Neuronal stem cell (in vitro differentiated cells): ENCODE measurements at regions not wholly inside any gene's neighbourhood (a gene's known extent, or its start where the extent isn't known, plus 50 kb on each side); places are given as distances from the start of the nearest gene placed in this dataset.

ENCODE experiments used
- DNase-seq: peaks from one replicate; pipeline ENCODE4 v3.0.0-alpha.2; 2013; ENCODE audit warnings: low spot score
- H2AFZ ChIP-seq: one replicate; pipeline ENCODE4 v1.6.1; 2013; ENCODE audit warnings: mild to moderate bottlenecking, low read length, inconsistent platforms
- H2AK5ac ChIP-seq: 2 replicates; pipeline ENCODE4 v1.6.1; 2013; ENCODE audit warnings: low read depth, mild to moderate bottlenecking, inconsistent platforms, low read length, moderate library complexity, mixed read lengths
- H2BK120ac ChIP-seq: 2 replicates; pipeline ENCODE4 v1.6.1; 2013; ENCODE audit warnings: low read depth, mild to moderate bottlenecking, inconsistent platforms, low read length, moderate library complexity, mixed read lengths
- H2BK12ac ChIP-seq: one replicate; pipeline ENCODE4 v1.6.1; 2013; ENCODE audit warnings: low read length, inconsistent platforms
- H2BK15ac ChIP-seq: 2 replicates; pipeline ENCODE4 v1.6.1; 2013; ENCODE audit warnings: mild to moderate bottlenecking, low read length, inconsistent platforms, mixed read lengths
- H2BK5ac ChIP-seq: one replicate; pipeline ENCODE4 v1.6.1; 2013; ENCODE audit warnings: inconsistent platforms, mild to moderate bottlenecking, low read length, moderate library complexity
- H3K14ac ChIP-seq: one replicate; pipeline ENCODE4 v1.6.1; 2013; ENCODE audit warnings: low read length, inconsistent platforms
- H3K18ac ChIP-seq: 2 replicates; pipeline ENCODE4 v1.6.1; 2013; ENCODE audit warnings: low read length, inconsistent platforms
- H3K23ac ChIP-seq: 2 replicates; pipeline ENCODE4 v1.6.1; 2013; ENCODE audit warnings: low read depth, mild to moderate bottlenecking, mixed read lengths, low read length, inconsistent platforms; ENCODE audit not compliant: poor library complexity
- H3K27ac ChIP-seq: replicated peaks from 3 replicates; pipeline ENCODE4 v1.5.1; 2013; ENCODE audit warnings: low read length, inconsistent platforms
- H3K27me3 ChIP-seq, 3 experiments: 2 replicates each; pipeline ENCODE4 v1.6.1; 2013; ENCODE audit warnings: low read length in 3 of 3, mild to moderate bottlenecking in 2 of 3, inconsistent platforms in 1 of 3, low read depth in 1 of 3, mixed read lengths in 1 of 3, moderate library complexity in 1 of 3; ENCODE audit not compliant: control insufficient read depth in 3 of 3, insufficient read depth in 3 of 3
- H3K36me3 ChIP-seq, 2 donors: replicated peaks in 1 of 2; 2 replicates each; pipeline ENCODE4 v1.6.1; 2013; ENCODE audit warnings: low read length in 2 of 2; ENCODE audit not compliant: control insufficient read depth in 2 of 2, insufficient read depth in 2 of 2
- H3K4ac ChIP-seq: 2 replicates; pipeline ENCODE4 v1.6.1; 2013; ENCODE audit warnings: inconsistent platforms, mild to moderate bottlenecking, low read length, moderate library complexity
- H3K4me1 ChIP-seq, 2 donors: 1 replicate in 1 of 2; 2 replicates in 1 of 2; pipeline ENCODE4 v1.6.1; 2013; ENCODE audit warnings: low read length in 2 of 2, low read depth in 1 of 2; ENCODE audit not compliant: control insufficient read depth in 2 of 2, insufficient read depth in 1 of 2
- H3K4me2 ChIP-seq: one replicate; pipeline ENCODE4 v1.6.1; 2013; ENCODE audit warnings: mild to moderate bottlenecking, low read length, inconsistent platforms; ENCODE audit not compliant: insufficient read depth, poor library complexity, severe bottlenecking
- H3K4me3 ChIP-seq, 2 donors: 2 replicates each; pipeline ENCODE4 v1.5.1; 2013; ENCODE audit warnings: low read length in 2 of 2, mild to moderate bottlenecking in 2 of 2, inconsistent platforms in 1 of 2, moderate library complexity in 1 of 2
- H3K79me1 ChIP-seq: one replicate; pipeline ENCODE4 v1.6.1; 2013; ENCODE audit warnings: low read depth, mild to moderate bottlenecking, inconsistent platforms, low read length, moderate library complexity
- H3K9ac ChIP-seq: one replicate; pipeline ENCODE4 v1.6.1; 2013; ENCODE audit warnings: mild to moderate bottlenecking, low read depth, low read length, inconsistent platforms; ENCODE audit not compliant: poor library complexity
- H3K9me3 ChIP-seq, 2 donors: replicated peaks in 1 of 2; 2 replicates each; pipeline versions ENCODE3 to v1.6.1; 2013; ENCODE audit warnings: low read length in 2 of 2, mild to moderate bottlenecking in 2 of 2, inconsistent platforms in 1 of 2, low read depth in 1 of 2, mixed read lengths in 1 of 2, moderate library complexity in 1 of 2; ENCODE audit not compliant: control insufficient read depth in 2 of 2, insufficient read depth in 1 of 2
- H4K8ac ChIP-seq: one replicate; pipeline ENCODE4 v1.6.1; 2013; ENCODE audit warnings: low read depth, mild to moderate bottlenecking, inconsistent platforms, low read length, moderate library complexity
- H4K91ac ChIP-seq: one replicate; pipeline ENCODE4 v1.6.1; 2013; ENCODE audit warnings: low read length, low read depth, mild to moderate bottlenecking, inconsistent platforms; ENCODE audit not compliant: poor library complexity
- WGBS, 2 donors: extraction: QIAGEN DNeasy Blood & Tissue Kit; methylation state at CpG; one replicate each; pipeline ENCODE4 v1.1.7; 2013; ENCODE audit warnings: missing lambda C conversion rate in 2 of 2, mixed read lengths in 1 of 2; ENCODE audit not compliant: insufficient read length in 2 of 2, insufficient replicate concordance in 1 of 2; ENCODE audit errors: extremely low coverage in 2 of 2; 5-methylcytosine and 5-hydroxymethylcytosine counted together

- Histone ChIP-seq H2BK12ac (no peak overlapping the region), H3K27me3 (no peaks in the 10 kb centered on the region), H3K27ac (no peak overlapping the region), H2BK120ac (no peak overlapping the region), H3K9ac (no peak overlapping the region), H3K9me3 (peaks cover 0 to 2% of the 10 kb centered on the region in 2 donors), H3K4me1 (no peaks in the 10 kb centered on the region), H3K4me2 (no peak overlapping the region), H3K4ac (no peak overlapping the region), H3K18ac (no peak overlapping the region), H2BK15ac (no peak overlapping the region), H3K36me3 (no peaks in the 10 kb centered on the region), H3K79me1 (no peaks in the 10 kb centered on the region), H2AFZ (no peak overlapping the region), H3K14ac (no peak overlapping the region), H4K8ac (no peak overlapping the region), H4K91ac (no peak overlapping the region), H2BK5ac (no peak overlapping the region), H2AK5ac (no peak overlapping the region), H3K4me3 (no peak overlapping the region), H3K23ac (no peak overlapping the region)
- DNase-seq: no peak
- no CpG with 5 or more reads among the region's 10 CpGs for WGBS, 2 donors
Observed at GRCh38 chr10:130463876-130464364, 327.7 kb downstream of the GLRX3 start.

- Histone ChIP-seq H2BK15ac (no peak overlapping the region), H3K79me1 (no peaks in the 10 kb centered on the region), H4K8ac (no peak overlapping the region), H2BK5ac (no peak overlapping the region), H3K18ac (no peak overlapping the region), H3K4me2 (no peak overlapping the region), H3K9me3 (peaks cover 0 to 2% of the 10 kb centered on the region in 2 donors), H2BK12ac (no peak overlapping the region), H2AK5ac (no peak overlapping the region), H3K4me1 (no peaks in the 10 kb centered on the region), H3K14ac (no peak overlapping the region), H2BK120ac (no peak overlapping the region), H3K27ac (no peak overlapping the region), H3K4me3 (no peak overlapping the region), H3K4ac (no peak overlapping the region), H3K9ac (no peak overlapping the region), H2AFZ (no peak overlapping the region), H3K27me3 (no peaks in the 10 kb centered on the region), H4K91ac (no peak overlapping the region), H3K23ac (no peak overlapping the region), H3K36me3 (no peaks in the 10 kb centered on the region)
- DNase-seq: no peak
- no CpG with 5 or more reads among the region's 7 CpGs for WGBS, 2 donors
Observed at GRCh38 chr10:130464426-130464825, 328.2 kb downstream of the GLRX3 start.

GRCh38 chr10:130466271-130466997 lies 330.2 kb downstream of the GLRX3 start:
- H3K79me1 ChIP-seq: no peaks in the 10 kb centered on the region
- H2BK12ac ChIP-seq: no peak overlapping the region
- no peak overlapping the region for H3K23ac ChIP-seq
- H4K8ac ChIP-seq: no peak overlapping the region
- H3K4ac ChIP-seq: no peak overlapping the region
- no peak overlapping the region for H3K14ac ChIP-seq
- no peak overlapping the region for H3K4me3 ChIP-seq
- no peak overlapping the region for H3K18ac ChIP-seq
- no peak for DNase-seq
- H2BK15ac ChIP-seq: no peak overlapping the region
- no peak overlapping the region for H2BK120ac ChIP-seq
- H3K4me2 ChIP-seq: no peak overlapping the region
- H3K27ac ChIP-seq: no peak overlapping the region
- H3K9me3 ChIP-seq: peaks cover 0 to 4% of the 10 kb centered on the region in 2 donors
- H3K36me3 ChIP-seq: no peaks in the 10 kb centered on the region
- H4K91ac ChIP-seq: no peak overlapping the region
- H2AFZ ChIP-seq: no peak overlapping the region
- peak overlapping the region; percentile 21 for H3K9ac ChIP-seq
- WGBS, 2 donors: no CpG with 5 or more reads among the region's 12 CpGs
- H2BK5ac ChIP-seq: no peak overlapping the region
- H2AK5ac ChIP-seq: no peak overlapping the region
- no peaks in the 10 kb centered on the region for H3K27me3 ChIP-seq
- H3K4me1 ChIP-seq: no peaks in the 10 kb centered on the region

GRCh38 chr10:130470286-130470685 lies 334.1 kb downstream of the GLRX3 start:
- no peaks in the 10 kb centered on the region for H3K4me1 ChIP-seq
- no peak overlapping the region for H2AK5ac ChIP-seq
- H2BK5ac ChIP-seq: no peak overlapping the region
- H4K91ac ChIP-seq: no peak overlapping the region
- H3K23ac ChIP-seq: no peak overlapping the region
- no peak overlapping the region for H2BK15ac ChIP-seq
- H3K4me2 ChIP-seq: no peak overlapping the region
- H3K4ac ChIP-seq: no peak overlapping the region
- no peak overlapping the region for H3K27ac ChIP-seq
- H3K27me3 ChIP-seq: no peaks in the 10 kb centered on the region
- H2BK12ac ChIP-seq: no peak overlapping the region
- no peak for DNase-seq
- H3K18ac ChIP-seq: no peak overlapping the region
- H3K36me3 ChIP-seq: no peaks in the 10 kb centered on the region
- H3K14ac ChIP-seq: no peak overlapping the region
- H3K79me1 ChIP-seq: no peaks in the 10 kb centered on the region
- no peak overlapping the region for H3K4me3 ChIP-seq
- WGBS, 2 donors: no CpG with 5 or more reads among the region's 5 CpGs
- peaks cover 0 to 4% of the 10 kb centered on the region in 2 donors for H3K9me3 ChIP-seq
- H4K8ac ChIP-seq: no peak overlapping the region
- no peak overlapping the region for H3K9ac ChIP-seq
- H2BK120ac ChIP-seq: no peak overlapping the region
- no peak overlapping the region for H2AFZ ChIP-seq
